Loucy (cell line): ENCODE measurements at regions not wholly inside any gene's neighbourhood (a gene's known extent, or its start where the extent isn't known, plus 50 kb on each side); places are given as distances from the start of the nearest gene placed in this dataset.

Experiments
- H2AFZ ChIP-seq: fragments of 200-600 bp; sonication (generic); 2 replicates; pipeline ENCODE4 v1.6.0; 2016; ENCODE audit warnings: antibody characterized with exemption, mild to moderate bottlenecking, low read length, moderate library complexity
- H3F3A ChIP-seq: fragments of 200-600 bp; 2 replicates; pipeline ENCODE4 v1.6.0; 2016; ENCODE audit warnings: antibody characterized with exemption, low read depth, mild to moderate bottlenecking
- H3K27me3 ChIP-seq: fragments of 200-600 bp; sonication (generic); 2 replicates; pipeline ENCODE4 v1.6.1; 2014; ENCODE audit warnings: low read length, mild to moderate bottlenecking; ENCODE audit not compliant: insufficient read depth, poor library complexity, severe bottlenecking
- H3K36me3 ChIP-seq: fragments of 200-600 bp; sonication (generic); 2 replicates; pipeline ENCODE4 v1.6.1; 2016; ENCODE audit warnings: low read length; ENCODE audit not compliant: insufficient read depth
- H3K4me1 ChIP-seq: fragments of 200-600 bp; sonication (generic); 2 replicates; pipeline ENCODE4 v1.5.1; 2014; ENCODE audit warnings: low read length, mild to moderate bottlenecking; ENCODE audit not compliant: insufficient read depth, poor library complexity, severe bottlenecking
- H3K4me2 ChIP-seq: fragments of 200-600 bp; sonication (generic); 2 replicates; pipeline ENCODE4 v1.6.0; 2014; ENCODE audit warnings: antibody characterized with exemption, low read length, low read depth, mild to moderate bottlenecking; ENCODE audit not compliant: poor library complexity, severe bottlenecking
- H3K4me3 ChIP-seq: fragments of 200-600 bp; sonication (generic); 2 replicates; pipeline ENCODE4 v1.5.1; 2014; ENCODE audit warnings: low read length, mild to moderate bottlenecking, mixed read lengths; ENCODE audit not compliant: poor library complexity, severe bottlenecking
- H3K79me2 ChIP-seq: fragments of 200-600 bp; sonication (generic); 2 replicates; pipeline ENCODE4 v1.6.1; 2014; ENCODE audit warnings: low read length; ENCODE audit not compliant: insufficient read depth
- H3K9ac ChIP-seq: fragments of 200-600 bp; sonication (generic); 2 replicates; pipeline ENCODE4 v1.6.0; 2014; ENCODE audit warnings: mild to moderate bottlenecking, low read depth, low read length, moderate library complexity; ENCODE audit not compliant: poor library complexity, severe bottlenecking
- H3K9me2 ChIP-seq: fragments of 200-600 bp; sonication (generic); replicated peaks from 2 replicates; pipeline ENCODE4 v1.6.1; 2016; ENCODE audit warnings: low read depth, low read length, mixed read lengths
- H3K9me3 ChIP-seq: fragments of 200-600 bp; sonication (generic); 2 replicates; pipeline ENCODE4 v1.6.1; 2014; ENCODE audit warnings: mild to moderate bottlenecking, antibody characterized with exemption, low read length, low read depth; ENCODE audit not compliant: insufficient read depth
- H4K20me1 ChIP-seq: fragments of 200-600 bp; sonication (generic); 2 replicates; pipeline ENCODE4 v1.6.0; 2014; ENCODE audit warnings: antibody characterized with exemption, low read length, mild to moderate bottlenecking; ENCODE audit not compliant: insufficient read depth, poor library complexity, severe bottlenecking
- EZH2phosphoT487 ChIP-seq: fragments of 200-600 bp; IDR thresholded peaks from 2 replicates; pipeline ENCODE4 v1.6.1; 2018; ENCODE audit warnings: antibody characterized with exemption, mild to moderate bottlenecking, moderate library complexity, borderline replicate concordance
- TF ChIP-seq, protein P1 (sequence below): fragments of 200-600 bp; sonication (generic); conservative IDR thresholded peaks from 2 replicates; pipeline ENCODE4 v1.5.1; 2014; ENCODE audit warnings: mild to moderate bottlenecking, antibody characterized with exemption, low read length

DNA sequence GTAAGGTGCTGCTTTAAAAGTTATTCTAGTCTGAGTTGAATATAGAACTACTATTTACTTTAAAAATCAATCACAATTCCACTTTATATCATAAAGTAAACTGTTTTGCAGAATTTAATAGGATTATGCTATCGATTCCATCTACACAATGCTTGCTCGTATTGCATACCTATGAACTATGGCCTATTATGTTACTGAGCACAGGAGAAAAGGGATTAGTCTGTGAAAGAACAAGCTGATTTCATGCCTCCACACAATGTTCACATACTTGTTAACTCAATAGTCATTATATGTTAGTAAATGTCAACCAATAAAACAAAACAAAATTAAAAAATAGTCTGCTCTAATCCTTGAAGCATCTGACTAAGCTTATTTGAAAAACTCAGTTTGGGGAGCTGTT, 223.6 kb downstream of the PCDH10 start:
- no peaks in the 10 kb centered on the region for H3K4me1 ChIP-seq
- H2AFZ ChIP-seq = no peak overlapping the region
- no peaks in the 10 kb centered on the region for H3K79me2 ChIP-seq
- H3F3A ChIP-seq = no peaks in the 10 kb centered on the region
- no peaks in the 10 kb centered on the region for H3K27me3 ChIP-seq
- peaks cover 5% of the 10 kb centered on the region for H3K9me3 ChIP-seq
- H3K4me2 ChIP-seq = no peak overlapping the region
- H3K4me3 ChIP-seq = no peak overlapping the region
- no peaks in the 10 kb centered on the region for H4K20me1 ChIP-seq
- H3K9me2 ChIP-seq = no peaks in the 10 kb centered on the region
- no peak for TF ChIP-seq EZH2phosphoT487
- TF ChIP-seq, protein P1, sequence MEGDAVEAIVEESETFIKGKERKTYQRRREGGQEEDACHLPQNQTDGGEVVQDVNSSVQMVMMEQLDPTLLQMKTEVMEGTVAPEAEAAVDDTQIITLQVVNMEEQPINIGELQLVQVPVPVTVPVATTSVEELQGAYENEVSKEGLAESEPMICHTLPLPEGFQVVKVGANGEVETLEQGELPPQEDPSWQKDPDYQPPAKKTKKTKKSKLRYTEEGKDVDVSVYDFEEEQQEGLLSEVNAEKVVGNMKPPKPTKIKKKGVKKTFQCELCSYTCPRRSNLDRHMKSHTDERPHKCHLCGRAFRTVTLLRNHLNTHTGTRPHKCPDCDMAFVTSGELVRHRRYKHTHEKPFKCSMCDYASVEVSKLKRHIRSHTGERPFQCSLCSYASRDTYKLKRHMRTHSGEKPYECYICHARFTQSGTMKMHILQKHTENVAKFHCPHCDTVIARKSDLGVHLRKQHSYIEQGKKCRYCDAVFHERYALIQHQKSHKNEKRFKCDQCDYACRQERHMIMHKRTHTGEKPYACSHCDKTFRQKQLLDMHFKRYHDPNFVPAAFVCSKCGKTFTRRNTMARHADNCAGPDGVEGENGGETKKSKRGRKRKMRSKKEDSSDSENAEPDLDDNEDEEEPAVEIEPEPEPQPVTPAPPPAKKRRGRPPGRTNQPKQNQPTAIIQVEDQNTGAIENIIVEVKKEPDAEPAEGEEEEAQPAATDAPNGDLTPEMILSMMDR = no peak
- no peaks in the 10 kb centered on the region for H3K36me3 ChIP-seq
- no peak overlapping the region for H3K9ac ChIP-seq

DNA sequence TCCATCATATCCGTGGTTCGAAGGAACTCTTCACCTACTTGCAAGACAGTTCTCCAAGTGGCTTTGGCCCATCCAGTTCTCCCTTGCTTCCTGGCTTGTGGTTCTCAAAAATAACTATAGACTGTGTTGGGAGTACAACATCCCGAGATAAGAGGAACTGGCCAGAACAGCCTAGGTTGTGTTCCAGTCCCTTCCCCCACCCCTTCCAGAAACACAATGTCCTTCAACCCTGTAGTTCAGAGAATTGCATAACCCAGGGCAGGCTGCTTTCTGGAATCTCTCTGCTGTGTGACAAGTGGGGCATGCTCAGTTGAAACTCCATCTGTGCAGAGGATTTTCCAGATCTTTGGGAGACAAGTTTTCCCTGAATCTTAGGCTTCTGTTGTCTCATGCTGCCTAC, 206.5 kb downstream of the PCDH10 start:
- no peak overlapping the region for H3K4me2 ChIP-seq
- TF ChIP-seq EZH2phosphoT487 = no peak
- TF ChIP-seq, protein P1 = no peak
- H4K20me1 ChIP-seq = no peaks in the 10 kb centered on the region
- no peaks in the 10 kb centered on the region for H3K79me2 ChIP-seq
- H3F3A ChIP-seq = no peaks in the 10 kb centered on the region
- H3K9me3 ChIP-seq = no peaks in the 10 kb centered on the region; the same call in 1 of the 2 replicates
- no peak overlapping the region for H3K4me3 ChIP-seq
- H3K36me3 ChIP-seq = no peaks in the 10 kb centered on the region
- H3K9me2 ChIP-seq = no peaks in the 10 kb centered on the region
- no peaks in the 10 kb centered on the region for H3K27me3 ChIP-seq
- H3K9ac ChIP-seq = no peak overlapping the region
- no peak overlapping the region for H2AFZ ChIP-seq
- no peaks in the 10 kb centered on the region for H3K4me1 ChIP-seq

DNA sequence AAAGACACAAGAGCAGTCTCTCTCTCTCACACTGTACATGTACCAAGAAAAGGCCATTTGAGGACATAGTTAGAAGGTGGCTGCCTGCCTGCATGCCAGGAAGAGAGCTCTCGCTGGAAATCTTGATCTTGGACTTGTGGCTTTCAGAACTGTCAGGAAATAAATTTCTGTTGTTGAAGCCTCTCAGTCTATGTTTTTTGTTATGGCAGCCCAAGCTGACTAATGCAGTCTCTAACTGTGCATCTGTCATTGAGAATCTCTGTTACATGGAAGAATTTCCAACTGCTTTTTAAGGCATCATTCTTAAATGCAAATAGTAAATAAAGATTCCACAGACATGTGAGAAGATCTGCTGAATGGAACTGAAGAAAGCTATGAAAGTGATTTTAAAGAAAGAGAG, 198.3 kb downstream of the PCDH10 start:
- H3K4me1 ChIP-seq = peaks cover 5% of the 10 kb centered on the region
- no peaks in the 10 kb centered on the region for H3K79me2 ChIP-seq
- no peaks in the 10 kb centered on the region for H3K9me2 ChIP-seq
- H2AFZ ChIP-seq = peak overlapping the region; percentile 62; the same call in 1 of the 2 replicates
- H3K4me3 ChIP-seq = no peak overlapping the region
- H3K36me3 ChIP-seq = no peaks in the 10 kb centered on the region
- peaks cover 3% of the 10 kb centered on the region; the same call in 1 of the 2 replicates for H3K9me3 ChIP-seq
- peak overlapping the region; percentile 31 for H3K4me2 ChIP-seq
- H3K27me3 ChIP-seq = no peaks in the 10 kb centered on the region
- H3F3A ChIP-seq = no peaks in the 10 kb centered on the region
- H4K20me1 ChIP-seq = no peaks in the 10 kb centered on the region
- no peak overlapping the region for H3K9ac ChIP-seq
- no peak for TF ChIP-seq EZH2phosphoT487
- TF ChIP-seq, protein P1 = no peak
